KMS-11 (cell line): ENCODE measurements at regions not wholly inside any gene's neighbourhood (a gene's known extent, or its start where the extent isn't known, plus 50 kb on each side); places are given as distances from the start of the nearest gene placed in this dataset.
A peak's percentile ranks its signal among the peaks of the same experiment; 100 is the strongest.

Source experiments
- H2AFZ ChIP-seq: fragments of 200-600 bp; sonication (generic); 2 replicates; pipeline ENCODE4 v1.6.1; 2016; ENCODE audit warnings: antibody characterized with exemption, mixed run types, low read depth
- H3K27ac ChIP-seq: fragments of 200-600 bp; sonication (generic); 2 replicates; pipeline ENCODE4 v1.6.1; 2016; ENCODE audit warnings: mild to moderate bottlenecking, mixed run types
- H3K27me3 ChIP-seq: fragments of 200-600 bp; sonication (generic); 2 replicates; pipeline ENCODE4 v1.6.1; 2017; ENCODE audit warnings: mild to moderate bottlenecking, low read depth, mixed run types, moderate library complexity; ENCODE audit not compliant: insufficient read depth
- H3K36me3 ChIP-seq: fragments of 200-600 bp; sonication (generic); 2 replicates; pipeline ENCODE4 v1.6.1; 2017; ENCODE audit warnings: mild to moderate bottlenecking, mixed run types; ENCODE audit not compliant: insufficient read depth
- H3K4me1 ChIP-seq: fragments of 200-600 bp; sonication (generic); 2 replicates; pipeline ENCODE4 v1.6.1; 2016; ENCODE audit warnings: mild to moderate bottlenecking, low read depth, mixed run types; ENCODE audit not compliant: poor library complexity, severe bottlenecking
- H3K4me2 ChIP-seq: fragments of 200-600 bp; sonication (generic); 2 replicates; pipeline ENCODE4 v1.7.0; 2016; ENCODE audit warnings: mild to moderate bottlenecking, mixed run types
- H3K4me3 ChIP-seq: fragments of 200-600 bp; sonication (generic); IDR thresholded peaks from 2 replicates; pipeline ENCODE4 v1.6.1; 2017; ENCODE audit warnings: low read depth, low read length, mixed read lengths; ENCODE audit not compliant: insufficient read depth
- H3K79me2 ChIP-seq: fragments of 200-600 bp; sonication (generic); 2 replicates; pipeline ENCODE4 v1.6.1; 2016; ENCODE audit warnings: low read depth, mixed run types; ENCODE audit not compliant: insufficient read depth
- H3K9ac ChIP-seq: fragments of 200-600 bp; sonication (generic); 2 replicates; pipeline ENCODE4 v1.6.1; 2016; ENCODE audit warnings: mild to moderate bottlenecking, mixed run types
- H4K20me1 ChIP-seq: fragments of 200-600 bp; sonication (generic); 2 replicates; pipeline ENCODE4 v1.6.1; 2016; ENCODE audit warnings: mild to moderate bottlenecking, mixed run types; ENCODE audit not compliant: insufficient read depth
- CTCF ChIP-seq: fragments of 200-600 bp; sonication (generic); conservative IDR thresholded peaks from 2 replicates; pipeline ENCODE4 v1.6.1; 2017; ENCODE audit warnings: low read depth, mild to moderate bottlenecking, antibody characterized with exemption, low read length, moderate library complexity, mixed read lengths

GRCh38 chr10:123326674-123327073, 172.5 kb downstream of the BUB3 start:
- H3K4me2 ChIP-seq, result peak overlapping the region; percentile 31
- H3K4me3 ChIP-seq, result no peak overlapping the region
- H2AFZ ChIP-seq, result no peak overlapping the region
- no peaks in the 10 kb centered on the region for H3K27me3 ChIP-seq
- H3K36me3 ChIP-seq, result no peaks in the 10 kb centered on the region
- H3K27ac ChIP-seq, result peak overlapping the region; percentile 27; the same call in 1 of the 2 replicates
- TF ChIP-seq CTCF, result no peak
- H4K20me1 ChIP-seq, result no peaks in the 10 kb centered on the region
- no peaks in the 10 kb centered on the region for H3K79me2 ChIP-seq
- H3K9ac ChIP-seq, result no peak overlapping the region
- peaks cover 43% of the 10 kb centered on the region for H3K4me1 ChIP-seq

GRCh38 chr10:123327450-123327849, 173.2 kb downstream of the BUB3 start:
- Histone ChIP-seq H3K4me2 (peak overlapping the region; percentile 31), H4K20me1 (no peaks in the 10 kb centered on the region), H3K36me3 (no peaks in the 10 kb centered on the region), H3K9ac (no peak overlapping the region), H3K4me3 (no peak overlapping the region), H3K79me2 (no peaks in the 10 kb centered on the region), H3K27ac (peak overlapping the region; percentile 27; the same call in 1 of the 2 replicates), H3K27me3 (no peaks in the 10 kb centered on the region), H3K4me1 (peaks cover 43% of the 10 kb centered on the region), H2AFZ (no peak overlapping the region)
- no peak for TF ChIP-seq CTCF

- Histone ChIP-seq H2AFZ (no peak overlapping the region), H3K79me2 (no peaks in the 10 kb centered on the region), H3K4me2 (peak overlapping the region; percentile 31; the same call in 1 of the 2 replicates), H3K9ac (no peak overlapping the region), H3K4me1 (peaks cover 43% of the 10 kb centered on the region), H3K4me3 (no peak overlapping the region), H3K27ac (peak overlapping the region; percentile 27; the same call in 1 of the 2 replicates), H3K27me3 (no peaks in the 10 kb centered on the region), H4K20me1 (no peaks in the 10 kb centered on the region), H3K36me3 (no peaks in the 10 kb centered on the region)
- TF ChIP-seq CTCF, result no peak
Measured at GRCh38 chr10:123327896-123328295, 173.7 kb downstream of the BUB3 start.

- no peaks in the 10 kb centered on the region for H3K27me3 ChIP-seq
- H3K36me3 ChIP-seq, result no peaks in the 10 kb centered on the region
- H3K9ac ChIP-seq, result no peak overlapping the region
- H3K4me2 ChIP-seq, result no peak overlapping the region
- H2AFZ ChIP-seq, result no peak overlapping the region
- no peaks in the 10 kb centered on the region for H4K20me1 ChIP-seq
- H3K27ac ChIP-seq, result no peak overlapping the region
- peaks cover 26% of the 10 kb centered on the region for H3K4me1 ChIP-seq
- no peak overlapping the region for H3K4me3 ChIP-seq
- no peak for TF ChIP-seq CTCF
- no peaks in the 10 kb centered on the region for H3K79me2 ChIP-seq
Measured at GRCh38 chr10:123331438-123331837, 177.2 kb downstream of the BUB3 start.
